Upper lobe of left lung (tissue), 4 donors: ENCODE measurements at regions not wholly inside any gene's neighbourhood (a gene's known extent, or its start where the extent isn't known, plus 50 kb on each side); places are given as distances from the start of the nearest gene placed in this dataset.

Experiments
- CTCF ChIP-seq, 6 experiments: fragments of 450-650 bp in 4 of 6; fragments of 200-600 bp in 2 of 6; sonication (generic) in 2 of 6; IDR thresholded peaks; one replicate each; pipeline ENCODE4 v1.5.1; 2016 to 2019; ENCODE audit warnings: antibody characterized with exemption in 6 of 6
- EP300 ChIP-seq, 4 donors: sonication (generic); formaldehyde crosslinking; IDR thresholded peaks; one replicate each; pipeline ENCODE4 v1.5.1; 2017; ENCODE audit warnings: antibody characterized with exemption in 4 of 4, control low read depth in 2 of 4
- POLR2AphosphoS5 ChIP-seq, 2 donors: sonication (generic); formaldehyde crosslinking; IDR thresholded peaks; one replicate each; pipeline ENCODE4 v1.5.1; 2017; ENCODE audit warnings: antibody characterized with exemption in 2 of 2

- TF ChIP-seq CTCF (IDR thresholded peaks at IDR 0.05) (no peak), POLR2AphosphoS5 (IDR thresholded peaks at IDR 0.05) (no peak), EP300 (IDR thresholded peaks at IDR 0.05) (no peak)
These were observed 408.1 kb downstream of the GATA3 start for GRCh38 chr10:8462565-8462964.
